ENCODE measurements at regions not wholly inside any gene's neighbourhood (a gene's known extent, or its start where the extent isn't known, plus 50 kb on each side); places are given as distances from the start of the nearest gene placed in this dataset.

DNA sequence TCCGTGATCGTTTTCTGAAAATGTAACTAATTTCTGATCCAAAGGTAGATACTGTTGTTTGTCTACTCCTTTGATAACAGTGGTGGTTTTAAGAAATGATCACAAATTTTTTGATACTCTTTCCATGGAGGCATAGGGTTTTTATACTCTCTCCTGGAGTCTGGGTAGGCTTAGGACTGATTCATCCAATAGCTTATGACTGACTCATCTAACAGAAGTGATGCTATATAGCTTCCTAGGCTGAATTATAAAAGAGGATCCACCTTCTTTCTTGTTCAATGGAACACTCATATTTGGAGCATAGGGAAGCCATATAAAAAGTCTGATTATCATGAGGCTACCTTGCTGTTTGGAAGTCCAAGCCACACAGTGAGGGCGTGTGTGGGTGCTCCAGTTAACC is 84.3 kb downstream of the CHST2 start:
- Mint-ChIP-seq H3K36me3 (no peaks in the 10 kb centered on the region), H3K27ac (no peak overlapping the region), H3K4me3 (no peak overlapping the region), H3K4me1 (peaks cover 7% of the 10 kb centered on the region), H3K9me3 (peaks cover 0 to 5% (median 2%) of the 10 kb centered on the region in 7 donors), H3K27me3 (ENCODE audit: low read depth in 3 of 3) (peaks cover 0 to 3% (median 0%) of the 10 kb centered on the region in 3 donors)
- Histone ChIP-seq H3K9ac (ENCODE audit: insufficient read depth, low read length, poor library complexity, severe bottlenecking) (no peak overlapping the region), H3K9me3 (replicated peaks in 1 of 2; ENCODE audit: control insufficient read depth in 1 of 2, insufficient read depth in 1 of 2, low read length in 2 of 2) (peaks cover 0 to 3% of the 10 kb centered on the region in 2 donors), H4K20me1 (ENCODE audit: insufficient read depth, low read length) (no peaks in the 10 kb centered on the region), H3K27me3 (ENCODE audit: control insufficient read depth in 2 of 2, insufficient read depth in 2 of 2, low read length in 2 of 2) (no peaks in the 10 kb centered on the region), H2AFZ (ENCODE audit: insufficient read depth, low read depth, low read length, poor library complexity, severe bottlenecking) (no peak overlapping the region), H3K4me3 (replicated peaks in 1 of 3; ENCODE audit: low read depth in 2 of 3, low read length in 3 of 3) (no peak overlapping the region), H3K4me2 (replicated peaks; ENCODE audit: extremely low read depth, low read length, poor library complexity, severe bottlenecking) (no peak overlapping the region), H3K27ac (ENCODE audit: low read depth in 1 of 2, low read length in 2 of 2) (no peak overlapping the region), H3K4me1 (ENCODE audit: control insufficient read depth in 1 of 2, insufficient read depth in 2 of 2, low read length in 2 of 2) (peaks cover 6 to 7% of the 10 kb centered on the region in 2 donors), H3K79me2 (ENCODE audit: insufficient read depth, low read length) (no peaks in the 10 kb centered on the region), H3K36me3 (replicated peaks in 1 of 2; ENCODE audit: control insufficient read depth in 1 of 2, insufficient read depth in 2 of 2, low read length in 2 of 2) (no peaks in the 10 kb centered on the region)
- DNase-seq = no peak
- intact Hi-C loops (cut with micrococcal nuclease) = no loop called here
- 88% methylated on average over 1 of the region's 3 CpGs for WGBS (ENCODE audit: insufficient coverage)
- TF ChIP-seq, protein P1, sequence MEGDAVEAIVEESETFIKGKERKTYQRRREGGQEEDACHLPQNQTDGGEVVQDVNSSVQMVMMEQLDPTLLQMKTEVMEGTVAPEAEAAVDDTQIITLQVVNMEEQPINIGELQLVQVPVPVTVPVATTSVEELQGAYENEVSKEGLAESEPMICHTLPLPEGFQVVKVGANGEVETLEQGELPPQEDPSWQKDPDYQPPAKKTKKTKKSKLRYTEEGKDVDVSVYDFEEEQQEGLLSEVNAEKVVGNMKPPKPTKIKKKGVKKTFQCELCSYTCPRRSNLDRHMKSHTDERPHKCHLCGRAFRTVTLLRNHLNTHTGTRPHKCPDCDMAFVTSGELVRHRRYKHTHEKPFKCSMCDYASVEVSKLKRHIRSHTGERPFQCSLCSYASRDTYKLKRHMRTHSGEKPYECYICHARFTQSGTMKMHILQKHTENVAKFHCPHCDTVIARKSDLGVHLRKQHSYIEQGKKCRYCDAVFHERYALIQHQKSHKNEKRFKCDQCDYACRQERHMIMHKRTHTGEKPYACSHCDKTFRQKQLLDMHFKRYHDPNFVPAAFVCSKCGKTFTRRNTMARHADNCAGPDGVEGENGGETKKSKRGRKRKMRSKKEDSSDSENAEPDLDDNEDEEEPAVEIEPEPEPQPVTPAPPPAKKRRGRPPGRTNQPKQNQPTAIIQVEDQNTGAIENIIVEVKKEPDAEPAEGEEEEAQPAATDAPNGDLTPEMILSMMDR (IDR thresholded peaks at IDR 0.05) = no peak

DNA sequence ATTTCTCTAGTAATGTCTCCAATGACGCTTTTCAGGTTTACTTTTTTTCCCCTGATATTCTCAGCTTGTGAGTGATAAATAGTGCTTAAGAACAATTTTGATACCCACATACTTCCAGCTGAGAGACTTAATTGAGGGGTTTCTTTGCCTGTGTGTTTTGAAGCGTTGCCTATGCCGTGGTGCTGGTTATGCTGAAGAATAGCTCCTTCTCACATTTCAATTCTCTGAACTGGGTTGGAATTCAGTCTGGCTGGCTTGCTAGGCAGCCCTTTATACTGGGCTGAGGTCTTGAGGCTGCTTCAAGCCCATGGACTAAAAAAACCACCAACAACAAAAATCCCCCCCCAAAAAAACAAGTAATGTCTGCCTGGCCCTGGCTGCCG is 87.4 kb downstream of the CHST2 start:
- Histone ChIP-seq H4K20me1 (ENCODE audit: insufficient read depth, low read length) (no peaks in the 10 kb centered on the region), H3K9ac (ENCODE audit: insufficient read depth, low read length, poor library complexity, severe bottlenecking) (no peak overlapping the region), H3K27me3 (ENCODE audit: control insufficient read depth in 2 of 2, insufficient read depth in 2 of 2, low read length in 2 of 2) (no peaks in the 10 kb centered on the region), H2AFZ (ENCODE audit: insufficient read depth, low read depth, low read length, poor library complexity, severe bottlenecking) (no peak overlapping the region), H3K4me2 (replicated peaks; ENCODE audit: extremely low read depth, low read length, poor library complexity, severe bottlenecking) (no peak overlapping the region), H3K36me3 (replicated peaks in 1 of 2; ENCODE audit: control insufficient read depth in 1 of 2, insufficient read depth in 2 of 2, low read length in 2 of 2) (no peaks in the 10 kb centered on the region), H3K27ac (ENCODE audit: low read depth in 1 of 2, low read length in 2 of 2) (no peak overlapping the region), H3K79me2 (ENCODE audit: insufficient read depth, low read length) (no peaks in the 10 kb centered on the region), H3K9me3 (replicated peaks in 1 of 2; ENCODE audit: control insufficient read depth in 1 of 2, insufficient read depth in 1 of 2, low read length in 2 of 2) (peaks cover 0 to 3% of the 10 kb centered on the region in 2 donors), H3K4me1 (ENCODE audit: control insufficient read depth in 1 of 2, insufficient read depth in 2 of 2, low read length in 2 of 2) (peaks cover 6 to 7% of the 10 kb centered on the region in 2 donors), H3K4me3 (replicated peaks in 1 of 3; ENCODE audit: low read depth in 2 of 3, low read length in 3 of 3) (no peak overlapping the region)
- no peak for DNase-seq
- TF ChIP-seq, protein P1 (IDR thresholded peaks at IDR 0.05) = no peak
- Mint-ChIP-seq H3K4me3 (no peak overlapping the region), H3K36me3 (no peaks in the 10 kb centered on the region), H3K27me3 (ENCODE audit: low read depth in 3 of 3) (peaks cover 0 to 3% (median 0%) of the 10 kb centered on the region in 3 donors), H3K9me3 (peaks cover 0 to 5% (median 2%) of the 10 kb centered on the region in 7 donors), H3K4me1 (peaks cover 7% of the 10 kb centered on the region), H3K27ac (no peak overlapping the region)
- intact Hi-C loops (cut with micrococcal nuclease) = no loop called here
- 80% methylated on average over 1 of the region's 4 CpGs for WGBS (ENCODE audit: insufficient coverage)
